GM19035 (cell line): ENCODE measurements at regions not wholly inside any gene's neighbourhood (a gene's known extent, or its start where the extent isn't known, plus 50 kb on each side); places are given as distances from the start of the nearest gene placed in this dataset.
"Not testable (repeated sequence)": the region's sequence is repeated elsewhere in the genome, so short reads cannot be mapped to it uniquely, and the experiment has no call there.

Source experiments
- ATAC-seq: cut with Tn5 transposase; IDR thresholded peaks from one replicate; pipeline ENCODE4 v1.9.1; 2021; ENCODE audit not compliant: unreplicated experiment

GRCh38 chr4:12403175-12403574 lies 974.5 kb upstream of the HS3ST1 start:
- no peak for ATAC-seq

GRCh38 chr4:12399781-12400180 lies 971.1 kb upstream of the HS3ST1 start:
- no peak for ATAC-seq

DNA sequence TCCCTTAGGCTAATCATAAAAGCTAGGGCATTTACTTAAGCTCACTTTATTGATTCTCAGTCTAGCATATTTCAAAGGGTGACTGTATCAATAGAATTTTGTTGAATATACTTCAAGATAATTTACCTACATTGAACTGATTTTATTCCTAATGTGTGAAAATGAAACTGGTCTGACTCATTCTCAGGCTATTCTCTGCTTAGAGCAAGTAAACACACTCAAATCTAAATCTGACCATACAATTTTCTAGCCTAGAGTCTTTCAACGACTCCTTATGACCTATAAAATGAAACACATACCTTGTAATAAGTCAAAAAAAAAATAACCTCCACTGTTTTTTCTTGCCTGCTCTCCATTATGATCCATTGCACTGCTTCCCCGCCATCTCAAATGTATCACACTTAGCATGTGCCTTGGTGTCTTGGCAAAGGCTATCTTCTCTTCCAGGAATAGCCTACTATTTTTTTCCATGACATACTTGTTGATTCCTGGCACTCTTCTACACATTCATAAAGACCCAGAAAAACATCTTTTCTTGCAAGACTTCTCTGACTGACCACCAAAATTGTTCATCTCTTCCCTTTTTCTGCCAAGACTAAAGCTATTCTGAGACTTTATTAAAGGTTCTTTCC lies 965.1 kb upstream of the HS3ST1 start:
- ATAC-seq = no peak

DNA sequence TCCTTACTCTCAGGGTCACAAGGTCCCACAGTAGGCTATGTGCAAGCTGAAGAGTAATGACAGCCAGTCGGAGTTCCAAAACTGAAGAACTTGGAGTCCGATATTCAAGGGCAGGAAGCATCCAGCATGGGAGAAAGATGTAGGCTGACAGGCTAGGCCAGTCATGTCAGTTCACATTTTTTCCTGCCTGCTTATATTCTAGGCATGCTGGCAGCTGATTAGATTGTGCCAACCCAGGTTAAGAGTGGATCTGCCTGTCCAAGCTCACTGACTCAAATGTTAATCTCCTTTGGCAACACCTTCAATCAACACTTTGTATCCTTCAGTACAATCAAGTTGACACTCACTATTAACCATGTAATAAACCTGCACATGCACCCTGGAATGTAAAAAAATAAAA lies 960.9 kb upstream of the HS3ST1 start:
- no peak for ATAC-seq

- ATAC-seq = no peak
Measured at GRCh38 chr4:12382567-12382966, 953.9 kb upstream of the HS3ST1 start.

DNA sequence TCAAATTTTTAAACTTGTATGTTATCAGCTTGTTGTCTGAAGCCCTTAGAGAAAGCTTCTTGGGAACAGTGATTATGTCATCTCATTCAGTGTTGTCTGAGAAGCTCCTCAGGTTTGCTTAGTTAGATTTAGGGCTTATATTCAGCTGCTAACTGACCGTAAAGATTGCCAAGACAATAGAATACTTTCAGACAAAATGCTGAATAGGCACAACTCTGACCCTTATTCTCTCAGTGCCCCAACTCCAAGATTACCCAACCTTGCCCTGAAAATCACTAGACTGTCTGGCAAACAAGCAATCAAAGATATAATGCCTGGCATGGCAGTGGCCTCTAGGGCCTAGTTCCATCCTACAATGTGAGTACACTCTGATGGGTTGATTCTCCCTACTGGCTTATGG lies 950.5 kb upstream of the HS3ST1 start:
- ATAC-seq = no peak

DNA sequence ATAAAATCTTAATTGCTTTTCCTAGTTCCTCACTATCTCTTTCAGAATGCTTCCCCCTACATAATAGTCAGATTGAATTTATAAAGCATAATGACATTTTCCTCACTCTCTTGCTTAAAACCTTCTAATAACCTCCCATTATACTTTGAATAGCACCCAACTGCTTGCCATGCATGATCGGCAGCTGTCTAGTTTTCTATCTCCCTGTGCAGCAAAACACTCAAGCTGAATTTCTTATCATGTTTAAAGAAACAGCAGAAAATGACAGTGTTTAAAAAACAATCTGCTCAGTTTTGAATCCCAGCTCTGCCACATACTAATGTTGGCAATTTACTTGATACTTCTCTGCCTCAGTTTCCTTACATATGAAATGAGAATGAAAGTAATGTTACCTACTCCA lies 947.1 kb upstream of the HS3ST1 start:
- ATAC-seq = no peak

DNA sequence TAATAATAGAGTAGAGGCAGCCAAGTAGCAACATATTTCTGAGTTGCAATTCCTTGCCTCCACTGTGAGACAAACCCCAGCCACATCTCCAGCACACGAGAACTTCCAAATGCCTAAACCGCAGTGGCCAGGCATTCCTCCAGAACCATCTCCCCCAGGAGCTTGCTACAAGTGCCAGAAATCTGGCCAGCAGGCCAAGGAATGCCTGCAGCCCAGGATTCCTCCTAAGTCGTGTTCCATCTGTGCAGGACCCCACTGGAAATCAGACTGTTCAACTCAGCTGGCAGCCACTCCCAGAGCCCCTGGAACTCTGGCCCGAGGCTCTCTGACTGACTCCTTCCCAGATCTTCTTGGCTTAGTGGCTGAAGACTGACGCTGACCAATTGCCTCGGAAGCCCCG lies 937.2 kb upstream of the HS3ST1 start:
- ATAC-seq = not testable (repeated sequence)

DNA sequence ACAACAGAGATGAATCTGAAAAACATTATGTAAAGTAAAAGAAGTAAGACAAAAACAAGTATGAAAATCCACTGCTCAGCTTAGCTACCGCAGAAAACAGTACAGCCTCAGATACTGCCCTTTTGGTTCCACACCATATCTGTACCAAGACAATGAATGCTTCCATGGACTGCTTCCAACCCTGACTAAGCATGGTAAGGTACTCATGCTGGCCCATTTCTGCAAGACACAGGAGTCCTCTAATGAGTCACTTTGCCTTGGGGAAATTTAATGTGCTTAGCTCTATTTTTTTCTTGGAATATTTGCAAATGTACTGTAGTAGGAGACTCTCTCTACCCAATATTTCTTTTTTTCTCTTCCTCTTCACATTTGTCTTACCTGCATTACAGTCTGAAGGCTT lies 931.7 kb upstream of the HS3ST1 start:
- no peak for ATAC-seq

- no peak for ATAC-seq
Measured at GRCh38 chr4:12359420-12359819, 930.7 kb upstream of the HS3ST1 start.

- not testable (repeated sequence) for ATAC-seq
Measured at GRCh38 chr4:12333083-12333482, 904.4 kb upstream of the HS3ST1 start.

GRCh38 chr4:12324965-12325364 lies 896.3 kb upstream of the HS3ST1 start:
- no peak for ATAC-seq

- no peak for ATAC-seq
Measured at GRCh38 chr4:12319765-12320164, 891.1 kb upstream of the HS3ST1 start.

DNA sequence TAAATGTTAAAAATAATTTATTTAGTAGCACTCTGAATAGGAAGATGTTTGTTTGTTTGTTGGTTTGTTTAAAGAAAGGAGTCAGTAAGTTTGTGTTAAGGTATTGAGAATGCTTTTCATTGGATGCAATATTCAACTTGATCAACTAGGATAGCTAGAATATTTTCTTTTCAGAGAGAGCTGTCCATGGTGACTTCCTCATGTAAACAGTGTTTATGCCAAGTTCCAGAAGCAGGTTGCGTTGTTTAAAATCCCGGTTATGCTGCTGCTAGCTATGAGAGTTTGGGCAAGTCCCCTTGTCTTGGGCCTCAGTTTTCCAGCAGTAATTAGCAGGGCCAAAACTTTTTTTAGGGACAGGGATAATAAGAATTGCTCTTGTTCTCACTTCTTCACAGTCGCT lies 876.2 kb upstream of the HS3ST1 start:
- ATAC-seq = no peak

GRCh38 chr4:12296366-12296765 lies 867.7 kb upstream of the HS3ST1 start:
- no peak for ATAC-seq

GRCh38 chr4:12293906-12294525 lies 865.3 kb upstream of the HS3ST1 start:
- ATAC-seq = no peak

DNA sequence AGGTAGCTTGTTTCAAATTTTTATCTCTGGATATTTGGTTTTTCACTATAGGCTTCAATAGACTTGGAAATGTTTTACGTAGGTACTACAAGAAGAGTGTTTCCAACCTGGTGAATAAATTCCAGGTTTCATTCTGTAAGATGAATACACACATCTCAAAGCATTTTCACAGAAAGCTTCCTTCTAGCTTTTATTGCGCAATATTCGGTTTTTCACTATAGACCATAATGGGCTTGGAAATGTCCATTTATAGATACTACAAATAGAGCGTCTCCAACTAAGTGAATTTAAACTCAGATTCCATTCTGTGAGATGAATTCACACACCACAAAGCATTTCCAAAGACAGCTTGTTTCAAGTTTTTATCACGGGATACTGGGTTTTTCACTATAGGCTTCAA lies 857.7 kb upstream of the HS3ST1 start:
- ATAC-seq = no peak

- no peak for ATAC-seq
Measured at GRCh38 chr4:12270546-12270945, 841.9 kb upstream of the HS3ST1 start.

- no peak for ATAC-seq
Measured at GRCh38 chr4:12265554-12265953, 836.9 kb upstream of the HS3ST1 start.

DNA sequence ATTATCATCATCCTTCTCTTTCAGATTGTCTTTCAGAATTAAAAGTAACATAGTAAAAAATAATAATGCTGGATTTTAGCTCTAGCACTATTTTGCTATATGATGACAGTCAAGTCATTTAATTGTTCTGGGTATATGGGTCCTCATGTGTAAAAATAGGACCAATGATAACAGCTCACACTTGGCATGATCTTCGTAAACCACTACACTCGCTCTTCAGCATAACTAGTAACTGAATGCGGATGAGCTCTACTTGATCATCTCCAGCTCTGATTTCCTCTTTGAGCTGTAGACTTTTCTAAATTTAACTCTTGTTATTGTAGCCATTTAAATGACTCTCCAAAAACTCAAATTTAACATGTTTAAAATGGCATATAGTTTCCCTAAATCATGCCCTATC lies 831.8 kb upstream of the HS3ST1 start:
- no peak for ATAC-seq

DNA sequence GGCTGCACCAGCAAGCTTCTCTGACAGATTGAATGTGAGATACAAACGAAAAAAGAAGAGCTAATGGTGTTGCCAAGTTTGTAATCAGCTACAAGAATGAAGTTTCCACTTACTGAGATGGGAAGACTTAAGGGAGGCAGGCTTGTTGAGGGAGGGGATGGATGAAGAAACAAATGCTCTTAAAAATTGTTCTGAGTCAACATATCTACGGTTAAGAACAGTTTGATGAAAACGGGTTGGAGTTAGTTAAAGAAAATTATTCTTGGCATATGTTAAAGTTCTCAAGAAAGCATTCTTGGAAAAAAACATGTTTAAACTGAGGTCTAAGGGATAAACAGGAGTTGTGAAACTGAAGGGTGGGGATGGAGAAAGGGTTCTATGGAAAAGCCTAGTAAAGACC lies 816.3 kb upstream of the HS3ST1 start:
- ATAC-seq = no peak

GRCh38 chr4:12242354-12242753 lies 813.7 kb upstream of the HS3ST1 start:
- ATAC-seq = no peak
